Epithelial cell of esophagus (primary cell): ENCODE measurements at regions not wholly inside any gene's neighbourhood (a gene's known extent, or its start where the extent isn't known, plus 50 kb on each side); places are given as distances from the start of the nearest gene placed in this dataset.

ENCODE experiments used
- DNase-seq: peaks from one replicate; pipeline ENCODE4 v3.0.0; 2010; ENCODE audit warnings: low read depth
- H3K4me3 ChIP-seq: 2 replicates; pipeline ENCODE4 v1.5.1; 2011; ENCODE audit warnings: mild to moderate bottlenecking, low read length, control low read depth
- CTCF ChIP-seq: IDR thresholded peaks from 2 replicates; pipeline ENCODE4 v1.5.1; 2011; ENCODE audit warnings: low read depth, mild to moderate bottlenecking, low read length, control low read depth, inconsistent platforms; ENCODE audit not compliant: insufficient read depth; ENCODE audit errors: missing control alignments

- no peak for DNase-seq
- no peak overlapping the region for H3K4me3 ChIP-seq
- no peak for TF ChIP-seq CTCF
Observed at GRCh38 chr14:53758141-53758540, 198.5 kb downstream of the BMP4 start.

GRCh38 chr14:53757732-53758131 lies 198.9 kb downstream of the BMP4 start:
- TF ChIP-seq CTCF, result no peak
- DNase-seq, result no peak
- no peak overlapping the region for H3K4me3 ChIP-seq

- no peak overlapping the region for H3K4me3 ChIP-seq
- no peak for TF ChIP-seq CTCF
- DNase-seq, result no peak
Observed at GRCh38 chr14:53751650-53752049, 205.0 kb downstream of the BMP4 start.

- no peak overlapping the region for H3K4me3 ChIP-seq
- TF ChIP-seq CTCF, result no peak
- no peak for DNase-seq
Observed at GRCh38 chr14:53748691-53749090, 207.9 kb downstream of the BMP4 start.

- no peak for DNase-seq
- no peak overlapping the region for H3K4me3 ChIP-seq
- TF ChIP-seq CTCF, result no peak
Observed at GRCh38 chr14:53744857-53745256, 211.8 kb downstream of the BMP4 start.

GRCh38 chr14:53743371-53743770 lies 213.3 kb downstream of the BMP4 start:
- no peak for TF ChIP-seq CTCF
- DNase-seq, result no peak
- H3K4me3 ChIP-seq, result no peak overlapping the region

GRCh38 chr14:53742233-53742620 lies 214.4 kb downstream of the BMP4 start:
- TF ChIP-seq CTCF, result no peak

More at GRCh38 chr14:53742233-53742620, 214.4 kb downstream of the BMP4 start:
- H3K4me3 ChIP-seq, result no peak overlapping the region
- peak; percentile 26 for DNase-seq
